ENCODE measurements at regions not wholly inside any gene's neighbourhood (a gene's known extent, or its start where the extent isn't known, plus 50 kb on each side); places are given as distances from the start of the nearest gene placed in this dataset.

DNA sequence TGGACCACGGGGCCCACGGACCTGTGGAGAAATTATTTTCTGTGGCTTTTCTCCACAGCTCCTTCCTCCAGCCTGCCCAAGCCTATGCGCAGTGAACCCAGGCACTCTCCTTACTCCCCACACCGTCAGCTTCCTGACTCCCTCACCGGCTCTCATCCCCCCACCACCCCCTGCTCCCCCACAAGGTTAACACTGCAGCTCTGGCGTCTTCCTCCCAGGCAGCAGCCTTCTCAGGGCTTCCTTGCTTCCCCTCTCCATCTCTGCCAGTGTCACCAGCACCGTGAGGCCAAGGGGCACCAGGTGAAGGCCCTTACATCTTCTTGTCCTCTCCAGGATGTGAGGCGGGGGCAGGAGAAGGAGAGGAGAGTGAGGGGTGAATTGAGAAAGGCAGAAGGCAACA lies 168.3 kb upstream of the TLE3 start:
- Histone ChIP-seq H3K4me3 (ENCODE audit: extremely low read depth in 1 of 4, insufficient read depth in 2 of 4, low read depth in 3 of 4, low read length in 4 of 4) (no peak overlapping the region), H3K79me1 (ENCODE audit: low read depth, low read length) (no peaks in the 10 kb centered on the region), H3K56ac (replicated peaks; ENCODE audit: insufficient read length, low read depth, low read length) (no peak overlapping the region), H2AFZ (ENCODE audit: low read length) (no peak overlapping the region), H4K91ac (replicated peaks; ENCODE audit: insufficient read length, low read length) (no peak overlapping the region), H3K27me3 (replicated peaks in 1 of 4; ENCODE audit: control insufficient read depth in 3 of 4, extremely low read depth in 1 of 4, insufficient read depth in 3 of 4, low read length in 3 of 4) (no peaks in the 10 kb centered on the region), H4K20me1 (replicated peaks in 1 of 2; ENCODE audit: control insufficient read depth in 1 of 2, insufficient read depth in 2 of 2, low read length in 2 of 2) (no peaks in the 10 kb centered on the region), H2BK120ac (replicated peaks; ENCODE audit: low read depth, low read length) (no peak overlapping the region), H3K18ac (ENCODE audit: extremely low read depth, low read length) (no peak overlapping the region), H2BK20ac (ENCODE audit: low read length) (no peak overlapping the region), H3K9me3 (ENCODE audit: insufficient read depth in 2 of 2, low read depth in 1 of 2, low read length in 1 of 2) (no peaks in the 10 kb centered on the region), H3K36me3 (ENCODE audit: control insufficient read depth in 2 of 4, insufficient read depth in 4 of 4, low read length in 3 of 4) (no peaks in the 10 kb centered on the region), H3K4me1 (replicated peaks in 1 of 4; ENCODE audit: control insufficient read depth in 3 of 4, insufficient read depth in 4 of 4, low read length in 3 of 4) (peaks cover 0 to 3% (median under 1%) of the 10 kb centered on the region in 4 experiments; a peak in 5 of 7 replicates), H3K79me2 (ENCODE audit: control insufficient read depth in 1 of 2, insufficient read depth in 2 of 2, low read length in 2 of 2) (no peaks in the 10 kb centered on the region), H4K8ac (ENCODE audit: extremely low read depth, insufficient read depth, low read length) (no peak overlapping the region), H2AK5ac (ENCODE audit: low read depth, low read length) (no peak overlapping the region), H2BK15ac (ENCODE audit: low read length) (no peak overlapping the region), H4K5ac (ENCODE audit: insufficient read length, low read depth, low read length) (no peak overlapping the region), H3K23me2 (ENCODE audit: low read depth, low read length) (no peaks in the 10 kb centered on the region), H3K4me2 (ENCODE audit: insufficient read depth in 1 of 2, low read depth in 2 of 2, low read length in 2 of 2) (no peak overlapping the region), H2BK12ac (ENCODE audit: low read depth, low read length) (no peak overlapping the region), H2BK5ac (ENCODE audit: low read depth, low read length) (no peak overlapping the region), H3K9ac (replicated peaks in 1 of 4; ENCODE audit: extremely low read depth in 1 of 4, low read depth in 3 of 4, low read length in 3 of 4) (no peak overlapping the region), H3K14ac (ENCODE audit: insufficient read length) (no peak overlapping the region), H3K4ac (replicated peaks; ENCODE audit: insufficient read length, low read depth, low read length) (no peak overlapping the region), H3K23ac (ENCODE audit: insufficient read length) (no peak overlapping the region), H3K27ac (ENCODE audit: low read depth, low read length) (no peak overlapping the region)
- DNase-seq (ENCODE audit: low read depth in 1 of 2, low spot score in 2 of 2) = no peak
- no peak for FAIRE-seq
- CTCF ChIA-PET (ENCODE audit: partially characterized antibody) = interaction anchor here (1.3 kb wide), 1 partner anchor 20 kb away, joined by 3 read pairs; no protein-coding TSS in a partner anchor
- POLR2A ChIA-PET (ENCODE audit: partially characterized antibody) = no interaction called here
- WGBS, 2 experiments (ENCODE audit: extremely low coverage in 1 of 2, insufficient coverage in 1 of 2, insufficient read length in 1 of 2, insufficient replicate concordance in 2 of 2, low coverage in 1 of 2, low lambda C conversion rate in 2 of 2, missing lambda C conversion rate in 1 of 2) = 96% methylated on average over 7 of the region's 8 CpGs; no CpG with 5 or more reads in 1 of the 2 experiments
- no peak for TF ChIP-seq MAFK (IDR thresholded peaks at IDR 0.05; ENCODE audit: low read depth, low read length)
- TF ChIP-seq CBX5 (IDR thresholded peaks at IDR 0.05; ENCODE audit: low read depth, low read length) = no peak
- no peak for TF ChIP-seq GABPA (IDR thresholded peaks at IDR 0.05; ENCODE audit: borderline replicate concordance, insufficient read depth, low read length)
- TF ChIP-seq CBX8 (IDR thresholded peaks at IDR 0.05; ENCODE audit: borderline replicate concordance, low read depth, low read length) = no peak
- no peak for TF ChIP-seq POLR2AphosphoS5 (IDR thresholded peaks at IDR 0.05; ENCODE audit: low read depth, low read length)
- TF ChIP-seq RBBP5 (IDR thresholded peaks at IDR 0.05; ENCODE audit: borderline replicate concordance, low read depth, low read length) = no peak

Measured in H1 (cell line).